ENCODE measurements at regions not wholly inside any gene's neighbourhood (a gene's known extent, or its start where the extent isn't known, plus 50 kb on each side); places are given as distances from the start of the nearest gene placed in this dataset.
A peak's percentile ranks its signal among the peaks of the same experiment; 100 is the strongest.
"Not testable (repeated sequence)": the region's sequence is repeated elsewhere in the genome, so short reads cannot be mapped to it uniquely, and the experiment has no call there.

GRCh38 chr1:99534638-99534930, 111.3 kb upstream of the PALMD start:
- no peak for ATAC-seq
- H3K4me1 Mint-ChIP-seq: no peaks in the 10 kb centered on the region
- H3K27ac Mint-ChIP-seq: no peak overlapping the region
- no peaks in the 10 kb centered on the region for H3K9me3 Mint-ChIP-seq
- no peaks in the 10 kb centered on the region for H3K27me3 Mint-ChIP-seq
- H3K4me3 Mint-ChIP-seq: no peak overlapping the region
- DNase-seq: no peak

GRCh38 chr1:99535470-99536164, 110.3 kb upstream of the PALMD start:
- DNase-seq: no peak
- Mint-ChIP-seq H3K27me3 (no peaks in the 10 kb centered on the region), H3K27ac (no peak overlapping the region), H3K9me3 (no peaks in the 10 kb centered on the region), H3K4me3 (no peak overlapping the region), H3K4me1 (no peaks in the 10 kb centered on the region)
- no peak for ATAC-seq

GRCh38 chr1:99537886-99538617, 107.9 kb upstream of the PALMD start:
- no peaks in the 10 kb centered on the region for H3K9me3 Mint-ChIP-seq
- no peaks in the 10 kb centered on the region for H3K27me3 Mint-ChIP-seq
- no peak for ATAC-seq
- no peaks in the 10 kb centered on the region for H3K4me1 Mint-ChIP-seq
- no peak overlapping the region for H3K4me3 Mint-ChIP-seq
- DNase-seq: no peak
- no peak overlapping the region for H3K27ac Mint-ChIP-seq

- no peak for ATAC-seq
- no peak overlapping the region for H3K4me3 Mint-ChIP-seq
- no peaks in the 10 kb centered on the region for H3K4me1 Mint-ChIP-seq
- H3K9me3 Mint-ChIP-seq: no peaks in the 10 kb centered on the region
- no peaks in the 10 kb centered on the region for H3K27me3 Mint-ChIP-seq
- no peak overlapping the region for H3K27ac Mint-ChIP-seq
- DNase-seq: no peak
Measured at GRCh38 chr1:99538618-99538956, 107.3 kb upstream of the PALMD start.

- H3K27me3 Mint-ChIP-seq: no peaks in the 10 kb centered on the region
- no peak for ATAC-seq
- H3K27ac Mint-ChIP-seq: no peak overlapping the region
Measured at GRCh38 chr1:99539131-99539530, 106.8 kb upstream of the PALMD start.

GRCh38 chr1:99540744-99541143, 105.2 kb upstream of the PALMD start:
- no peaks in the 10 kb centered on the region for H3K4me1 Mint-ChIP-seq
- H3K27ac Mint-ChIP-seq: no peak overlapping the region
- H3K4me3 Mint-ChIP-seq: no peak overlapping the region
- H3K9me3 Mint-ChIP-seq: no peaks in the 10 kb centered on the region
- ATAC-seq: no peak
- no peak for DNase-seq
- peaks cover 9% of the 10 kb centered on the region for H3K27me3 Mint-ChIP-seq

More at GRCh38 chr1:99539131-99539530, 106.8 kb upstream of the PALMD start:
- no peaks in the 10 kb centered on the region for H3K4me1 Mint-ChIP-seq
- H3K9me3 Mint-ChIP-seq: no peaks in the 10 kb centered on the region
- H3K4me3 Mint-ChIP-seq: no peak overlapping the region
- no peak for DNase-seq

- Mint-ChIP-seq H3K27ac (no peak overlapping the region), H3K4me3 (no peak overlapping the region), H3K27me3 (peaks cover 16% of the 10 kb centered on the region), H3K4me1 (no peaks in the 10 kb centered on the region), H3K9me3 (no peaks in the 10 kb centered on the region)
- no peak for DNase-seq
- no peak for ATAC-seq
Measured at GRCh38 chr1:99544328-99544727, 101.6 kb upstream of the PALMD start.

GRCh38 chr1:99546432-99547416, 99.2 kb upstream of the PALMD start:
- H3K4me1 Mint-ChIP-seq: no peaks in the 10 kb centered on the region
- ATAC-seq: no peak
- no peaks in the 10 kb centered on the region for H3K9me3 Mint-ChIP-seq
- H3K27ac Mint-ChIP-seq: no peak overlapping the region
- peaks cover 27% of the 10 kb centered on the region for H3K27me3 Mint-ChIP-seq
- H3K4me3 Mint-ChIP-seq: no peak overlapping the region
- no peak for DNase-seq

- peaks cover 43% of the 10 kb centered on the region for H3K27me3 Mint-ChIP-seq
- ATAC-seq: no peak
- no peak overlapping the region for H3K4me3 Mint-ChIP-seq
- no peaks in the 10 kb centered on the region for H3K9me3 Mint-ChIP-seq
- DNase-seq: no peak
- H3K4me1 Mint-ChIP-seq: no peaks in the 10 kb centered on the region
- peak overlapping the region in 1 of 2 donors; percentile 67 for H3K27ac Mint-ChIP-seq
Measured at GRCh38 chr1:99548943-99549605, 96.8 kb upstream of the PALMD start.

GRCh38 chr1:99550198-99550597, 95.7 kb upstream of the PALMD start:
- ATAC-seq: no peak
- Mint-ChIP-seq H3K4me3 (no peak overlapping the region), H3K4me1 (no peaks in the 10 kb centered on the region), H3K27me3 (peaks cover 40% of the 10 kb centered on the region), H3K9me3 (peaks cover 0 to 7% of the 10 kb centered on the region in 2 donors), H3K27ac (no peak overlapping the region)
- DNase-seq: no peak

- Mint-ChIP-seq H3K4me3 (no peak overlapping the region), H3K27ac (no peak overlapping the region), H3K4me1 (no peaks in the 10 kb centered on the region), H3K9me3 (peaks cover 0 to 7% of the 10 kb centered on the region in 2 donors), H3K27me3 (peaks cover 39% of the 10 kb centered on the region)
- no peak for ATAC-seq
- no peak for DNase-seq
Measured at GRCh38 chr1:99551812-99552614, 93.9 kb upstream of the PALMD start.

- DNase-seq (no peak), ATAC-seq (no peak)
- no peak overlapping the region for H3K4me3 Mint-ChIP-seq
- peaks cover 39% of the 10 kb centered on the region for H3K27me3 Mint-ChIP-seq
- no peak overlapping the region for H3K27ac Mint-ChIP-seq
- H3K9me3 Mint-ChIP-seq: peaks cover 0 to 7% of the 10 kb centered on the region in 2 donors
- H3K4me1 Mint-ChIP-seq: no peaks in the 10 kb centered on the region
Measured at GRCh38 chr1:99553301-99553700, 92.6 kb upstream of the PALMD start.

GRCh38 chr1:99553819-99554218, 92.1 kb upstream of the PALMD start:
- H3K27me3 Mint-ChIP-seq: peaks cover 37% of the 10 kb centered on the region
- not testable (repeated sequence) for DNase-seq, H3K9me3 Mint-ChIP-seq, H3K4me3 Mint-ChIP-seq, H3K4me1 Mint-ChIP-seq, H3K27ac Mint-ChIP-seq, ATAC-seq

- Mint-ChIP-seq H3K9me3 (peaks cover 0 to 7% of the 10 kb centered on the region in 2 donors), H3K4me3 (no peak overlapping the region), H3K27ac (no peak overlapping the region), H3K4me1 (no peaks in the 10 kb centered on the region), H3K27me3 (peaks cover 32% of the 10 kb centered on the region)
- DNase-seq (no peak), ATAC-seq (no peak)
Measured at GRCh38 chr1:99554727-99555126, 91.2 kb upstream of the PALMD start.

Data from stimulated activated naive CD8-positive, alpha-beta T cell treated with anti-CD3 and anti-CD28 coated beads, Interleukin-15, amount 100 ng/mL, for 72 hours (primary cell).